ENCODE measurements at regions not wholly inside any gene's neighbourhood (a gene's known extent, or its start where the extent isn't known, plus 50 kb on each side); places are given as distances from the start of the nearest gene placed in this dataset.

DNA sequence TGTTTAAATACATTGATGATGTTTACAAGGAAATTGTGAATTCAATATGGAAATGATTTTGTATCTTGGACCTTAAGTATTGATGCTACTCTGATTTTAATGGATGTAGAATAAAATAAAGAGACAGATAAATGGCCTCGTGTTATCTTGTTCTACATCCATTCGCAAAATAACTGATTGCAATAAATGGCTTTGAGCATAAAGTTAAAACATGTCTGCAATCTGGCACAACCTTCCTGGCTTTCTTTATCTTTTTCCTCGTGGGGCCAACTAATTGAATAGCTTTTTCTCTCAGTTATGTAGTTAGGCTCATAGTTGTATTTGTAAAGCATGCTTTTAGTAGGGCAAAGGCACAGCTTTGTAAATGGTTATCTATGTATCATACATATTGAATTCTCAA, 691.4 kb downstream of the CDH8 start:
- no peak for TF ChIP-seq POLR2A (IDR thresholded peaks at IDR 0.05; ENCODE audit: low read depth)
- TF ChIP-seq, protein P1, sequence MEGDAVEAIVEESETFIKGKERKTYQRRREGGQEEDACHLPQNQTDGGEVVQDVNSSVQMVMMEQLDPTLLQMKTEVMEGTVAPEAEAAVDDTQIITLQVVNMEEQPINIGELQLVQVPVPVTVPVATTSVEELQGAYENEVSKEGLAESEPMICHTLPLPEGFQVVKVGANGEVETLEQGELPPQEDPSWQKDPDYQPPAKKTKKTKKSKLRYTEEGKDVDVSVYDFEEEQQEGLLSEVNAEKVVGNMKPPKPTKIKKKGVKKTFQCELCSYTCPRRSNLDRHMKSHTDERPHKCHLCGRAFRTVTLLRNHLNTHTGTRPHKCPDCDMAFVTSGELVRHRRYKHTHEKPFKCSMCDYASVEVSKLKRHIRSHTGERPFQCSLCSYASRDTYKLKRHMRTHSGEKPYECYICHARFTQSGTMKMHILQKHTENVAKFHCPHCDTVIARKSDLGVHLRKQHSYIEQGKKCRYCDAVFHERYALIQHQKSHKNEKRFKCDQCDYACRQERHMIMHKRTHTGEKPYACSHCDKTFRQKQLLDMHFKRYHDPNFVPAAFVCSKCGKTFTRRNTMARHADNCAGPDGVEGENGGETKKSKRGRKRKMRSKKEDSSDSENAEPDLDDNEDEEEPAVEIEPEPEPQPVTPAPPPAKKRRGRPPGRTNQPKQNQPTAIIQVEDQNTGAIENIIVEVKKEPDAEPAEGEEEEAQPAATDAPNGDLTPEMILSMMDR (IDR thresholded peaks at IDR 0.05): no peak
